PC-3 (cell line): ENCODE measurements at regions not wholly inside any gene's neighbourhood (a gene's known extent, or its start where the extent isn't known, plus 50 kb on each side); places are given as distances from the start of the nearest gene placed in this dataset.

ENCODE experiments used
- CTCF ChIP-seq: fragments of 300-600 bp; sonication (generic); conservative IDR thresholded peaks from 2 replicates; pipeline ENCODE4 v1.5.1; 2017; ENCODE audit warnings: antibody characterized with exemption, low read depth, mild to moderate bottlenecking, low read length
- EZH2 ChIP-seq: fragments of 300-600 bp; sonication (generic); IDR thresholded peaks from one replicate; pipeline ENCODE4 v1.6.1; 2017; ENCODE audit warnings: antibody characterized with exemption, mild to moderate bottlenecking, low read length; ENCODE audit not compliant: unreplicated experiment
- EZH2phosphoT487 ChIP-seq: fragments of 300-600 bp; sonication (generic); IDR thresholded peaks from 2 replicates; pipeline ENCODE4 v1.6.1; 2018; ENCODE audit warnings: mild to moderate bottlenecking, antibody characterized with exemption, low read length, borderline replicate concordance

- TF ChIP-seq CTCF (no peak), EZH2 (no peak), EZH2phosphoT487 (no peak)
Measured at GRCh38 chr7:13109201-13109600, 421.8 kb downstream of the ARL4A start.
